SK-N-SH (cell line): ENCODE measurements at regions not wholly inside any gene's neighbourhood (a gene's known extent, or its start where the extent isn't known, plus 50 kb on each side); places are given as distances from the start of the nearest gene placed in this dataset.

Source experiments
- CTCF ChIA-PET: fragments of 300-600, 350-600 bp; formaldehyde crosslinking; extraction: SDS; loops from one replicate; lab custom pipeline; 2021; lab: Yijun Ruan, JAX
- POLR2A ChIA-PET: fragments of 350-600 bp; sonication (Branson Sonifier 250); formaldehyde crosslinking; extraction: SDS; loops from one replicate; lab custom pipeline; 2020; ENCODE audit warnings: antibody characterized with exemption, inconsistent platforms; lab: Yijun Ruan, JAX
- DNase-seq: peaks from one replicate; pipeline ENCODE4 v3.0.0; 2012
- H2AFZ ChIP-seq: fragments of 200-600 bp; sonication (generic); 2 replicates; pipeline ENCODE4 v1.8.1; 2016; ENCODE audit warnings: antibody characterized with exemption, mild to moderate bottlenecking, low read depth
- H3F3A ChIP-seq: fragments of 200-600 bp; sonication (generic); replicated peaks from 2 replicates; pipeline ENCODE3; 2016; ENCODE audit warnings: antibody characterized with exemption, mild to moderate bottlenecking; ENCODE audit not compliant: insufficient read depth
- H3K27ac ChIP-seq, 2 experiments: fragments of 200-500 bp in 1 of 2; fragments of 200-600 bp in 1 of 2; sonication (Bioruptor generic) in 1 of 2; sonication (generic), shearing (Covaris generic) in 1 of 2; 2 replicates each; pipeline versions ENCODE4 v1.5.1 to v1.6.1; 2014 to 2016; ENCODE audit warnings: low read depth in 2 of 2, inconsistent platforms in 1 of 2, low read length in 1 of 2, mild to moderate bottlenecking in 1 of 2, mixed read lengths in 1 of 2
- H3K27me3 ChIP-seq: fragments of 200-600 bp; sonication (generic), shearing (Covaris generic); 2 replicates; pipeline ENCODE4 v1.6.1; 2016; ENCODE audit warnings: mixed run types; ENCODE audit not compliant: insufficient read depth
- H3K36me3 ChIP-seq, 2 experiments: fragments of 200-500 bp in 1 of 2; fragments of 200-600 bp in 1 of 2; sonication (Bioruptor generic) in 1 of 2; sonication (generic) in 1 of 2; replicated peaks in 1 of 2; 2 replicates each; pipeline versions ENCODE3 to v1.5.1; 2014 to 2016; ENCODE audit warnings: low read length in 1 of 2, mild to moderate bottlenecking in 1 of 2; ENCODE audit not compliant: insufficient read depth in 2 of 2, control insufficient read depth in 1 of 2
- H3K4me1 ChIP-seq, 2 experiments: fragments of 200-500 bp in 1 of 2; fragments of 200-600 bp in 1 of 2; sonication (Bioruptor generic) in 1 of 2; sonication (generic), shearing (Covaris generic) in 1 of 2; 2 replicates each; pipeline versions ENCODE4 v1.5.1 to v1.6.1; 2014 to 2016; ENCODE audit warnings: low read depth in 1 of 2, low read length in 1 of 2, mixed run types in 1 of 2; ENCODE audit not compliant: insufficient read depth in 2 of 2, control insufficient read depth in 1 of 2
- H3K4me2 ChIP-seq: fragments of 200-600 bp; sonication (generic), shearing (Covaris generic); 2 replicates; pipeline ENCODE4 v1.6.1; 2017; ENCODE audit warnings: mixed run types
- H3K4me3 ChIP-seq, 2 experiments: fragments of 200-500 bp in 1 of 2; fragments of 200-600 bp in 1 of 2; sonication (Bioruptor generic) in 1 of 2; sonication (generic), shearing (Covaris generic) in 1 of 2; 2 replicates each; pipeline versions ENCODE4 v1.5.1 to v1.8.1; 2014 to 2016; ENCODE audit warnings: low read depth in 2 of 2, inconsistent platforms in 1 of 2, low read length in 1 of 2, mild to moderate bottlenecking in 1 of 2, mixed read lengths in 1 of 2, moderate library complexity in 1 of 2
- H3K79me2 ChIP-seq: fragments of 200-600 bp; sonication (generic); 2 replicates; pipeline ENCODE4 v1.8.1; 2017; ENCODE audit warnings: mild to moderate bottlenecking; ENCODE audit not compliant: insufficient read depth
- H3K9ac ChIP-seq: fragments of 200-600 bp; sonication (generic); 2 replicates; pipeline ENCODE4 v1.6.1; 2017; ENCODE audit warnings: mixed run types
- H3K9me2 ChIP-seq: fragments of 200-600 bp; sonication (generic); 2 replicates; pipeline ENCODE4 v1.6.1; 2017; ENCODE audit warnings: mixed run types
- H3K9me3 ChIP-seq: fragments of 200-600 bp; sonication (generic); 2 replicates; pipeline ENCODE4 v1.6.1; 2017; ENCODE audit warnings: mixed run types, mild to moderate bottlenecking, moderate library complexity
- H4K20me1 ChIP-seq: fragments of 200-600 bp; sonication (generic); 2 replicates; pipeline ENCODE4 v1.6.1; 2017; ENCODE audit warnings: mild to moderate bottlenecking, mixed run types; ENCODE audit not compliant: insufficient read depth
- EP300 ChIP-seq, 2 experiments: IDR thresholded peaks; 2 replicates each; pipeline versions ENCODE4 v1.4.0 to v1.6.1; 2012; ENCODE audit warnings: borderline replicate concordance in 1 of 2, low read depth in 1 of 2, low read length in 1 of 2
- GATA2 ChIP-seq: sonication (generic); formaldehyde crosslinking; IDR thresholded peaks from 2 replicates; pipeline ENCODE4 v1.5.0; 2020; ENCODE audit warnings: mild to moderate bottlenecking, missing genetic modification reagents
- IRF3 ChIP-seq: fragments of 150-350 bp; IDR thresholded peaks from 2 replicates; pipeline ENCODE4 v1.6.1; 2016; ENCODE audit warnings: mild to moderate bottlenecking, low read depth, low read length
- JUND ChIP-seq: IDR thresholded peaks from 2 replicates; pipeline ENCODE4 v1.4.0; 2012
- MXI1 ChIP-seq: IDR thresholded peaks from 2 replicates; pipeline ENCODE4 v1.6.1; 2012; ENCODE audit warnings: mild to moderate bottlenecking, low read depth, low read length, improper control_type of control experiment
- NFIC ChIP-seq: IDR thresholded peaks from 2 replicates; pipeline ENCODE4 v1.4.0; 2012; ENCODE audit warnings: borderline replicate concordance
- POLR2AphosphoS5 ChIP-seq: IDR thresholded peaks from 2 replicates; pipeline ENCODE4 v1.6.1; 2012; ENCODE audit warnings: low read depth, low read length
- RFX5 ChIP-seq: IDR thresholded peaks from 2 replicates; pipeline ENCODE4 v1.6.1; 2012; ENCODE audit warnings: mild to moderate bottlenecking, improper control_type of control experiment, low read length
- SMC3 ChIP-seq: IDR thresholded peaks from 2 replicates; pipeline ENCODE4 v1.6.1; 2012; ENCODE audit warnings: low read depth, low read length, improper control_type of control experiment
- USF1 ChIP-seq: IDR thresholded peaks from 2 replicates; pipeline ENCODE4 v1.4.0; 2012; ENCODE audit warnings: low read depth, borderline replicate concordance
- WGBS: methylation state at CpG from one replicate; pipeline ENCODE4 v1.1.6; 2017; ENCODE audit warnings: low lambda C conversion rate; 5-methylcytosine and 5-hydroxymethylcytosine counted together

GRCh38 chr1:47580451-47580995 lies 142.7 kb downstream of the FOXD2 start:
- Histone ChIP-seq H3K36me3 (no peaks in the 10 kb centered on the region), H3K4me1 (peaks cover 5 to 20% of the 10 kb centered on the region in 2 experiments; a peak in 2 of 4 replicates), H3F3A (no peaks in the 10 kb centered on the region), H3K79me2 (no peaks in the 10 kb centered on the region), H3K9me3 (no peaks in the 10 kb centered on the region), H3K27ac (no peak overlapping the region), H3K27me3 (no peaks in the 10 kb centered on the region; the same call in 1 of the 2 replicates), H3K9me2 (no peaks in the 10 kb centered on the region), H3K4me2 (no peak overlapping the region), H4K20me1 (no peaks in the 10 kb centered on the region), H3K4me3 (no peak overlapping the region), H3K9ac (no peak overlapping the region), H2AFZ (no peak overlapping the region)
- TF ChIP-seq RFX5 = no peak
- no peak for TF ChIP-seq IRF3
- no peak for TF ChIP-seq MXI1
- no peak for TF ChIP-seq EP300 (IDR thresholded peaks at IDR 0.05; ENCODE audit: borderline replicate concordance in 1 of 2, low read depth in 1 of 2, low read length in 1 of 2)
- TF ChIP-seq JUND = no peak
- no peak for TF ChIP-seq USF1
- no peak for TF ChIP-seq POLR2AphosphoS5
- TF ChIP-seq SMC3 = no peak
- no peak for TF ChIP-seq GATA2 (CRISPR knock-in tag)
- ChIA-PET POLR2A (no interaction called here), CTCF (interaction anchor here (1.0 to 1.9 kb wide), 4 partner anchors 13 to 146 kb away, joined by 3 to 6 read pairs (median 4); no protein-coding TSS in a partner anchor)
- no peak for DNase-seq
- 66% methylated on average over 7 of the region's 11 CpGs for WGBS

- no peak for TF ChIP-seq GATA2 (CRISPR knock-in tag)
- no peak for TF ChIP-seq JUND
- no peak for TF ChIP-seq NFIC
- no peak overlapping the region for H3K9ac ChIP-seq
- no peak overlapping the region for H2AFZ ChIP-seq
- no peaks in the 10 kb centered on the region for H4K20me1 ChIP-seq
- H3K27me3 ChIP-seq = no peaks in the 10 kb centered on the region; the same call in 1 of the 2 replicates
- CTCF ChIA-PET = interaction anchor here (1.3 to 1.4 kb wide), 2 partner anchors 147 to 158 kb away, joined by 3 to 6 read pairs; no protein-coding TSS in a partner anchor
- H3K4me2 ChIP-seq = no peak overlapping the region
- POLR2A ChIA-PET = interaction anchor here (0.5 kb wide), 1 partner anchor 16 kb away, joined by 3 read pairs; no protein-coding TSS in a partner anchor
- no peaks in the 10 kb centered on the region for H3F3A ChIP-seq
- no peak overlapping the region for H3K4me3 ChIP-seq
- peaks cover 0 to 15% of the 10 kb centered on the region in 2 experiments; a peak in 1 of 4 replicates for H3K4me1 ChIP-seq
- H3K9me3 ChIP-seq = no peaks in the 10 kb centered on the region
- H3K27ac ChIP-seq = no peak overlapping the region
- no peaks in the 10 kb centered on the region for H3K36me3 ChIP-seq
- H3K79me2 ChIP-seq = no peaks in the 10 kb centered on the region
- 38% methylated on average over 8 of the region's 8 CpGs for WGBS
- no peak for DNase-seq
- no peaks in the 10 kb centered on the region for H3K9me2 ChIP-seq
These were observed 145.2 kb downstream of the FOXD2 start for GRCh38 chr1:47582891-47583608.
